OCI-LY1 (cell line): ENCODE measurements at regions not wholly inside any gene's neighbourhood (a gene's known extent, or its start where the extent isn't known, plus 50 kb on each side); places are given as distances from the start of the nearest gene placed in this dataset.

Experiments
- H2AFZ ChIP-seq: fragments of 200-600 bp; sonication (generic), shearing (Covaris generic); 2 replicates; pipeline ENCODE4 v1.6.0; 2014; ENCODE audit warnings: antibody characterized with exemption, mild to moderate bottlenecking, low read length
- H3F3A ChIP-seq: fragments of 200-600 bp; sonication (generic), shearing (Covaris generic); 2 replicates; pipeline ENCODE4 v1.6.0; 2014; ENCODE audit warnings: mild to moderate bottlenecking, antibody characterized with exemption, low read length, moderate library complexity; ENCODE audit not compliant: insufficient read depth
- H3K27ac ChIP-seq: fragments of 200-600 bp; sonication (generic); 2 replicates; pipeline ENCODE4 v1.5.1; 2014; ENCODE audit warnings: low read length, mixed run types, mild to moderate bottlenecking, low read depth; ENCODE audit not compliant: poor library complexity, severe bottlenecking
- H3K27me3 ChIP-seq: fragments of 200-600 bp; sonication (generic); 2 replicates; pipeline ENCODE4 v1.6.0; 2014; ENCODE audit warnings: antibody characterized with exemption, mild to moderate bottlenecking, low read length, moderate library complexity; ENCODE audit not compliant: insufficient read depth
- H3K36me3 ChIP-seq: fragments of 200-600 bp; sonication (generic); 2 replicates; pipeline ENCODE4 v1.6.1; 2014; ENCODE audit warnings: mild to moderate bottlenecking, antibody characterized with exemption, low read length, moderate library complexity, mixed read lengths; ENCODE audit not compliant: insufficient read depth
- H3K4me1 ChIP-seq: fragments of 200-600 bp; sonication (generic); 2 replicates; pipeline ENCODE4 v1.5.1; 2014; ENCODE audit warnings: mild to moderate bottlenecking, low read length, moderate library complexity; ENCODE audit not compliant: insufficient read depth, severe bottlenecking
- H3K4me2 ChIP-seq: fragments of 200-600 bp; sonication (generic), shearing (Covaris generic); 2 replicates; pipeline ENCODE4 v1.6.1; 2014; ENCODE audit warnings: low read length
- H3K4me3 ChIP-seq: fragments of 200-600 bp; sonication (generic); 2 replicates; pipeline ENCODE4 v1.5.1; 2014; ENCODE audit warnings: low read length, low read depth, mild to moderate bottlenecking, mixed read lengths; ENCODE audit not compliant: poor library complexity, severe bottlenecking
- H3K79me2 ChIP-seq: fragments of 200-600 bp; shearing (Covaris generic); 2 replicates; pipeline ENCODE4 v1.6.1; 2016; ENCODE audit warnings: mixed run types, low read length, mixed read lengths; ENCODE audit not compliant: insufficient read depth
- H3K9ac ChIP-seq: fragments of 200-600 bp; sonication (generic), shearing (Covaris generic); 2 replicates; pipeline ENCODE4 v1.6.1; 2014; ENCODE audit warnings: mild to moderate bottlenecking, low read length, mixed read lengths
- H3K9me2 ChIP-seq: fragments of 200-600 bp; sonication (generic), shearing (Covaris generic); 2 replicates; pipeline ENCODE4 v1.6.1; 2014; ENCODE audit warnings: low read depth, mild to moderate bottlenecking, low read length, mixed read lengths
- H3K9me3 ChIP-seq: fragments of 200-600 bp; shearing (Covaris generic); 2 replicates; pipeline ENCODE4 v1.6.1; 2014; ENCODE audit warnings: low read length, mixed read lengths
- H4K20me1 ChIP-seq: fragments of 200-600 bp; sonication (generic), shearing (Covaris generic); 2 replicates; pipeline ENCODE4 v1.6.0; 2016; ENCODE audit warnings: mild to moderate bottlenecking, low read length; ENCODE audit not compliant: insufficient read depth
- EZH2 ChIP-seq: fragments of 200-600 bp; sonication (generic), shearing (Covaris generic); IDR thresholded peaks from 2 replicates; pipeline ENCODE4 v1.8.0; 2017; ENCODE audit warnings: borderline replicate concordance, mixed run types, mild to moderate bottlenecking, antibody characterized with exemption, low read length, moderate library complexity, mixed read lengths
- TF ChIP-seq, protein P1 (sequence below): fragments of 200-600 bp; sonication (generic), shearing (Covaris generic); IDR thresholded peaks from 2 replicates; pipeline ENCODE4 v1.5.1; 2017; ENCODE audit warnings: mild to moderate bottlenecking, antibody characterized with exemption, low read length, moderate library complexity, mixed read lengths

DNA sequence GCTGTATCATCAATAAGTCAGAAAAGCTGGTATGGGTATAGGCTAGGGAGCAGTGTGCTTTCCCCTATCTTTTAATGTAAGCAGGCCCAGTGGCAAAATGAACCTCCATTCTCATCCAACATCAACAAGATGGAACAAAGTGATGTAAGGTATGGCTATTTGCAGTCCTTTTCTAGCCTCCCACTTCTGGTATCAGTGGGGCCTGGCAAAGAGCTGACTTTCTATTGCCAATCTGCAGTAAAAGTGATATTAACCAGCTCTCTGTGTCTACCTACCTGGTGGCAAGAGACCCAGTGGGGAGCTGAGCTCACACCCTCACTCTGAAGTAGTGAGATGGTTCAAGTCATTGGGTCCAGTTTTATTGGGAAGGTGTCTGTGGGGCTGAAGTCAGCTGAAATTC lies 1492.6 kb downstream of the CDH11 start:
- no peak overlapping the region; the same call in 1 of the 2 replicates for H3K4me2 ChIP-seq
- peaks cover 53% of the 10 kb centered on the region for H3K4me1 ChIP-seq
- peak overlapping the region; percentile 85 for H3K27ac ChIP-seq
- no peak overlapping the region for H3K9ac ChIP-seq
- H3K4me3 ChIP-seq, result no peak overlapping the region
- H2AFZ ChIP-seq, result no peak overlapping the region
- H3K79me2 ChIP-seq, result no peaks in the 10 kb centered on the region
- H3K36me3 ChIP-seq, result no peaks in the 10 kb centered on the region
- no peaks in the 10 kb centered on the region for H3K9me3 ChIP-seq
- no peak for TF ChIP-seq EZH2
- TF ChIP-seq, protein P1, sequence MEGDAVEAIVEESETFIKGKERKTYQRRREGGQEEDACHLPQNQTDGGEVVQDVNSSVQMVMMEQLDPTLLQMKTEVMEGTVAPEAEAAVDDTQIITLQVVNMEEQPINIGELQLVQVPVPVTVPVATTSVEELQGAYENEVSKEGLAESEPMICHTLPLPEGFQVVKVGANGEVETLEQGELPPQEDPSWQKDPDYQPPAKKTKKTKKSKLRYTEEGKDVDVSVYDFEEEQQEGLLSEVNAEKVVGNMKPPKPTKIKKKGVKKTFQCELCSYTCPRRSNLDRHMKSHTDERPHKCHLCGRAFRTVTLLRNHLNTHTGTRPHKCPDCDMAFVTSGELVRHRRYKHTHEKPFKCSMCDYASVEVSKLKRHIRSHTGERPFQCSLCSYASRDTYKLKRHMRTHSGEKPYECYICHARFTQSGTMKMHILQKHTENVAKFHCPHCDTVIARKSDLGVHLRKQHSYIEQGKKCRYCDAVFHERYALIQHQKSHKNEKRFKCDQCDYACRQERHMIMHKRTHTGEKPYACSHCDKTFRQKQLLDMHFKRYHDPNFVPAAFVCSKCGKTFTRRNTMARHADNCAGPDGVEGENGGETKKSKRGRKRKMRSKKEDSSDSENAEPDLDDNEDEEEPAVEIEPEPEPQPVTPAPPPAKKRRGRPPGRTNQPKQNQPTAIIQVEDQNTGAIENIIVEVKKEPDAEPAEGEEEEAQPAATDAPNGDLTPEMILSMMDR, result no peak
- no peaks in the 10 kb centered on the region for H4K20me1 ChIP-seq
- H3F3A ChIP-seq, result no peaks in the 10 kb centered on the region
- H3K9me2 ChIP-seq, result no peaks in the 10 kb centered on the region
- H3K27me3 ChIP-seq, result no peaks in the 10 kb centered on the region

DNA sequence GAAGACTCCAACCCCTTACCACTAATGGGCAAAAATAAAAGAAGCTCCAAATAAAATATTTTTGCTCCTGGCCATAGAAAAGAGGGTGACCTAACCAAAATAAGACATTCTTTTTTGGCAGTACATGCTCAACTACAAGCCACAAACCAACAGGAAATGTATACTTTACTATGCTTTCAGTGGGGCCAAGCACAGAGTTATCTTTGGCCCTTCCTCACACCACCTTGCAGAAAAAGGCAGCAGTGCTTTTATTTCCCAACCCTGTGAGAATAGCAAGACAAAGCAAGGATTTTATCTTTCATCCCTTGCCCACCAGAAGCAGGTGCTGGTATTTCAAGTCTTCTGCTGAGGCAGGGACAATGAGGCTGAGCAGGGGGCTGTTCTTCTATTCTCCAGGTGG lies 1493.1 kb downstream of the CDH11 start:
- no peaks in the 10 kb centered on the region for H3K9me2 ChIP-seq
- peak overlapping the region; percentile 85 for H3K27ac ChIP-seq
- H2AFZ ChIP-seq, result no peak overlapping the region
- H3K27me3 ChIP-seq, result no peaks in the 10 kb centered on the region
- H3K9ac ChIP-seq, result no peak overlapping the region
- no peaks in the 10 kb centered on the region for H3K79me2 ChIP-seq
- H3K9me3 ChIP-seq, result no peaks in the 10 kb centered on the region
- no peak overlapping the region; the same call in 1 of the 2 replicates for H3K4me2 ChIP-seq
- H4K20me1 ChIP-seq, result no peaks in the 10 kb centered on the region
- no peaks in the 10 kb centered on the region for H3F3A ChIP-seq
- H3K4me3 ChIP-seq, result no peak overlapping the region
- H3K36me3 ChIP-seq, result no peaks in the 10 kb centered on the region
- TF ChIP-seq, protein P1, result no peak
- no peak for TF ChIP-seq EZH2
- peaks cover 58% of the 10 kb centered on the region for H3K4me1 ChIP-seq

DNA sequence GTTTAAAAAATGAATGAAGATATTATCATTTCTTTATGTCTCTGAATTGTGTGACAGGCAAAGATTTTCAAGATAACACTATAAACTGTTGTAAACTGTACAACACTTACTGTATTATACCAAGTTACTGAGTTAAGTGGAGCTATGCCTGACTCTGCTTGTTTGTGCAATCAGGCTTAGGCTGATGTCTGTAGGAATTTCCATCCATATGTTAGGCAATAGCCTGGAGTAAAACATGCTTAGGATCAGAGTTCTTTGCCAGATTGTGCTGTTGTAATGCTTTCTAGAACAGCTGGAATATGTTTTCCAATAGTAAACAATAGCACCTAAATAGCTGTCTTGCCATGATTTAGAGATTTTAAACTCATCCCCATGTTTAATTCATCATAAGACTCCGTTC lies 1496.7 kb downstream of the CDH11 start:
- H3K4me2 ChIP-seq, result no peak overlapping the region; the same call in 1 of the 2 replicates
- H3F3A ChIP-seq, result no peaks in the 10 kb centered on the region
- H3K9me3 ChIP-seq, result no peaks in the 10 kb centered on the region
- H4K20me1 ChIP-seq, result no peaks in the 10 kb centered on the region
- peaks cover 76% of the 10 kb centered on the region for H3K4me1 ChIP-seq
- H3K9ac ChIP-seq, result peak overlapping the region; percentile 33; the same call in 1 of the 2 replicates
- no peak overlapping the region for H2AFZ ChIP-seq
- H3K27me3 ChIP-seq, result no peaks in the 10 kb centered on the region
- H3K27ac ChIP-seq, result peak overlapping the region; percentile 74
- H3K36me3 ChIP-seq, result no peaks in the 10 kb centered on the region
- H3K9me2 ChIP-seq, result no peaks in the 10 kb centered on the region
- H3K4me3 ChIP-seq, result no peak overlapping the region
- no peaks in the 10 kb centered on the region for H3K79me2 ChIP-seq
- TF ChIP-seq, protein P1, result no peak
- TF ChIP-seq EZH2, result no peak
